GM12874 (cell line): ENCODE measurements at regions not wholly inside any gene's neighbourhood (a gene's known extent, or its start where the extent isn't known, plus 50 kb on each side); places are given as distances from the start of the nearest gene placed in this dataset.

Source experiments
- TF ChIP-seq, protein P1 (sequence below): IDR thresholded peaks from 2 replicates; pipeline ENCODE4 v1.5.1; 2011; ENCODE audit warnings: low read depth, mild to moderate bottlenecking, control low read depth, low read length, moderate library complexity; ENCODE audit not compliant: insufficient read depth

DNA sequence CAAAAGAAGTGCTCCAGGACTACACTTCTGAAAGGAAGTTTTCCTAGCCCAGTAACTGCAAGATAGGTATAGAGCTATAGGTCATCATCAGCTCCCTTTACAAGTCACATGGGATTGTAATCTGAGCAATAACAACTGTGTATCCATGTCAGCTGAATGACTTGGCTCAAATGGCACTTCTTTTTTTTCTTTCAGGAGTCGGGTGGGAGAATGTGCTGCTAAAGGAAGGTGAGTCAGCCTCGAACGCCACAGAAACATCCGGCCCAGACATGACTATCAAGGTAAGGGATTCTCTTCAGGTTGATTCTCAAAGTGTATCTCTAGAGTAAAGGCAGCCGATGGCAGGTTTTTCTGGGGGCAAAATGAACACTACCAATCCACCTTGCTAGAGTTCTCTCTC, 192.2 kb downstream of the C9orf152 start:
- TF ChIP-seq, protein P1, sequence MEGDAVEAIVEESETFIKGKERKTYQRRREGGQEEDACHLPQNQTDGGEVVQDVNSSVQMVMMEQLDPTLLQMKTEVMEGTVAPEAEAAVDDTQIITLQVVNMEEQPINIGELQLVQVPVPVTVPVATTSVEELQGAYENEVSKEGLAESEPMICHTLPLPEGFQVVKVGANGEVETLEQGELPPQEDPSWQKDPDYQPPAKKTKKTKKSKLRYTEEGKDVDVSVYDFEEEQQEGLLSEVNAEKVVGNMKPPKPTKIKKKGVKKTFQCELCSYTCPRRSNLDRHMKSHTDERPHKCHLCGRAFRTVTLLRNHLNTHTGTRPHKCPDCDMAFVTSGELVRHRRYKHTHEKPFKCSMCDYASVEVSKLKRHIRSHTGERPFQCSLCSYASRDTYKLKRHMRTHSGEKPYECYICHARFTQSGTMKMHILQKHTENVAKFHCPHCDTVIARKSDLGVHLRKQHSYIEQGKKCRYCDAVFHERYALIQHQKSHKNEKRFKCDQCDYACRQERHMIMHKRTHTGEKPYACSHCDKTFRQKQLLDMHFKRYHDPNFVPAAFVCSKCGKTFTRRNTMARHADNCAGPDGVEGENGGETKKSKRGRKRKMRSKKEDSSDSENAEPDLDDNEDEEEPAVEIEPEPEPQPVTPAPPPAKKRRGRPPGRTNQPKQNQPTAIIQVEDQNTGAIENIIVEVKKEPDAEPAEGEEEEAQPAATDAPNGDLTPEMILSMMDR = no peak

DNA sequence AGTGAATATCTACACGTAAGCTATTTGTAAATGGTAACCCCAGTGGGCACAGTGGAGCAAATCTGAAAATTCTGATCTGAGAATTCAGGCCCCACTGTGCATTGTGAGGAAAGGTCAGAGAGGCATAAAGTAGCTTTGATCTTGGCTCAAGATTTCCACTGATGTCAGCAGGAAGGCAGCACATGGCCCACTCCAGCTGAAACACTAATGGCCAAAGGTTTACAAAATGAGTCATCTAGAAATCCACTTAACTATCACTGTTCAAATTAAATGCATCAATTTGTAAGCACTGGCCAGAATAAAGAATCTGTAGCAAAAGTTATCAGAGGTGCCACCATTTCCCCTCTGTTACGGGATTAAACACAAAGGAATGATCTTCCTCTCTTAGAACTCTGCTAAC, 191.6 kb downstream of the C9orf152 start:
- TF ChIP-seq, protein P1 = no peak

DNA sequence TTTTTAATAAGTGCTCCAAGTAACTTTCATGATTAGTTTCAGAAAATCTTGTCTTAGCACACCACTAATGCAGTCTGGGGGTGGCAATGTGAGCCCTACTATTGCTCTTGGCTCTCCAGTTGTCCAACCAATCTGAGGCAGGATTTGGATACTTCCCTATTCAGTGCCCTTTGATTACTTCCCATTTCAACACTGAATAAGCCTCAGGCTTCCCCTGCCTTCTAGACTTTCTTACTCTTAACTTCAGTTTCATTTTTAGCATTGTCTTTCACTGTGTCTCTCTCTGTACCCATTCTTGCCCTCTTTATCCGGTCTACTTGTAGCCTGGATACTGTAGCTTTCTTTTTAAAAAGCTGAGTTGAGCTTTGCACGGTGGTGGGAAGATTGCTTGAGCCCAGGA, 186.1 kb downstream of the C9orf152 start:
- TF ChIP-seq, protein P1 = no peak

DNA sequence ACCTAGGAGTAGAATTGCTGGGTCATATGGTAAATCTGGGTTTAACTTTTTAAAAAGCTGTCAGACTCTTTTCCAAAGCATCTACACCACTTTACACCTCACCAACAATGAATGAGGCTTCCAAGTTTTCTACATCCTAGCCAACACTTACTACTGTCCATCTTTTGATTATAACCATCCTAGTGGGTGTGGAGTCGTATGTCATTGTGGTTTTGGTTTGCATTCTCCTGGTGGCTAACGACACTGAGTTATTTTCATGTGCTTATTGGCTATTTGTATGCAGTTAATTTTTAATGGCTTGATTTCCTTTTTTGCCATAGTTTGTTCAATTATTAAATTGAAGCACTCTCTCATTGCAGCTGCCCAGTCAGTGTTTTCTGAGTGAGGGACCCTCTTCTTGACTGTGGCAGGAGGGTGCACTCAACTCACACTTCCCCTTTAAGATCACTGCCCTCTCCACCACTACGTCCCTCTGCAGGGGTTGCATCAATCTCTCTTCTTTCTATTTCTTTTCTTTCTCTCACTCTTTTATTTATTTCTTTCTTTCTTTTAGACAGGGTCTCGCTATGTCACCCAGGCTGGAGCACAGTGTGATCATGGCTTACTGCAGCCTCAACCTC, 182.3 kb downstream of the C9orf152 start:
- TF ChIP-seq, protein P1 = no peak

DNA sequence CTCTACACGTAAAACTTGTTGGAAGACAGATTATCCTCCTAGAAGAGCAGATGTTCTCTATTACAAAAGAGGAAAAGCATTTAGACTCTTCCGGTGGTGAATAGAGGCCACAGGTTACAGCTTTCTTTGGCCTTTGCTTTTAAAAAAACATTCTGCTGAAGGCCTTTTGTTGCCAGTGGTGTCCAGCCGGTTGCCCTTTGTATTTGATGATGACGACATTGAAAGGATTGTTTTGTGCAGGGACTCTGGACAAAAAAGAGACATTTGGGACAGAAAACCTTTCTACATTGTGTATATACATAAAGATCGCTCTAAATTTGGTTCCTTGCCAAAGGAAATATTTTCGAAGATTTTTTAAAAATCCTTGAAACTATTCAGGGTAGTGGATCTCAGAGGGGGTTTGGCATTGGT, 180.3 kb downstream of the C9orf152 start:
- TF ChIP-seq, protein P1 = no peak

DNA sequence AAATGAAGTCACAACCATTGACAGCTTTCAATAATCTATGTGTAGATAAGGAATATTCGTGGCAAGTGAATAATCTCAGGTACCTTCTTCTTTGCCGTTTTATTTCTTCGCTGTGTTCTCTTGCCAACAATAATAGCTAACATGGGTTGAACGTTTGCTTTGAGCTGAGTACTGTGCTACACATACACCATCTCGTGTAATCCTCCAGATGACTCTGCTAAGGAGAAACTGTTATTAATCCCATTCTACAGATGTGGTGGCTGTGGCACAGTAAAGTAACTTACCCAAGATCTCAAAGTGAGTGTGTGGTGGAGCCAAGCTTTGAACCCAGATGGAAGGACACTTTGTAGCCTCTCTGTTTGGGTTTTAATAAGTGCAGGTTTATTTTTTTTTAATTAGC, 179.7 kb downstream of the C9orf152 start:
- TF ChIP-seq, protein P1 = no peak

DNA sequence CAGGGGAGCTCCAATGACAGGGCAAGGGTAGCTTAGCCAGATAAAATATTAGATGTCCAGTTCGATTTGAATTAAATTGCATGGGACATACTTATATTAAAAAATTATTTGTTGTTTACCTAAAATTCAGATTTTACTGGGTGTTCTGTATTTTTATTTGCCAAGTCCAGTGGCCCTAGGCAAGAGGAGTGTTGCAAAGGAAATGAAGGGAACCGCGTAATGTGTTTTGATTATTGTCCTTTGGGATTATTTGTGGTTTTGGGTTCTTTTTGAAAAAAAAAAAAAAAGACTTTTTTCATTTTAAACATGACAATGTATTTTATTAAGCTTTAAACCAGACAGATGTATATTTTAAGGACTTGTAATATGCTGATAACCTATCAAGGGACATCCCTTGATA, 179.3 kb downstream of the C9orf152 start:
- TF ChIP-seq, protein P1 = no peak

DNA sequence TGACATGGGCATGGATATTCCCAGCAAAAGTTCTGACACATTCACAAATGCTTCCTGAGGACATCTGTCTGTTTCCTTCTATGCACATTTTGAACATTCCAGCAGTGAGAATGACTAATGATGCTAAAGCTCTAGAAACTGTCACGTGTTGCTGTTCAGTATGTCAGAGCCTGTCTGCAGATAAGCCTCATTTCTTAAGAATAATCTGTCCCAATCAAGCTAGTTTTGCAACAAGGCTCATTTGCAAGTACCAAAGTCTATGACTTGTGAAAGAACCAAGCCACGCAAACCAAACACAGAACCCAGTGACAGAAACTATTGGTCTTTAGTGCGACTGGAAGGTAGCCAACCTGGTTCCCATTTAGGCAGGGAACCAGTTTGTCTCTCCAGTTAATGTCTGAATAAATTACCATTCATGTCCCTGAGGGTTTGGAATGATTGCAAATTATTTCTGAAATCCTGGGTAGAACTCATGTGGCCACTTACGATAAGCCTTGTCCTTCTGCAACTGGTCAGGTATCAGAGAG, 178.5 kb downstream of the C9orf152 start:
- TF ChIP-seq, protein P1 = no peak
